H9 (cell line): ENCODE measurements at regions not wholly inside any gene's neighbourhood (a gene's known extent, or its start where the extent isn't known, plus 50 kb on each side); places are given as distances from the start of the nearest gene placed in this dataset.

Source experiments
- DNase-seq: peaks from one replicate; pipeline ENCODE4 v3.0.0-alpha.2; 2017
- H2AFZ ChIP-seq: one replicate; pipeline ENCODE4 v1.6.1; 2013; ENCODE audit warnings: mild to moderate bottlenecking, low read length, control low read depth, moderate library complexity
- H2AK5ac ChIP-seq: 2 replicates; pipeline ENCODE4 v1.6.1; 2013; ENCODE audit warnings: low read length, control low read depth, mixed read lengths; ENCODE audit not compliant: insufficient read length
- H2BK120ac ChIP-seq: one replicate; pipeline ENCODE4 v1.6.1; 2013; ENCODE audit warnings: low read depth, mild to moderate bottlenecking, low read length, control low read depth, inconsistent platforms; ENCODE audit not compliant: poor library complexity, severe bottlenecking
- H2BK12ac ChIP-seq: 2 replicates; pipeline ENCODE4 v1.6.1; 2013; ENCODE audit warnings: low read length, control low read depth, mixed read lengths, low read depth; ENCODE audit not compliant: insufficient read length
- H2BK15ac ChIP-seq: 2 replicates; pipeline ENCODE4 v1.6.1; 2013; ENCODE audit warnings: low read depth, low read length, control low read depth
- H2BK20ac ChIP-seq: one replicate; pipeline ENCODE4 v1.6.1; 2013; ENCODE audit warnings: low read depth, mild to moderate bottlenecking, low read length, control low read depth, inconsistent platforms; ENCODE audit not compliant: poor library complexity, severe bottlenecking
- H2BK5ac ChIP-seq: 2 replicates; pipeline ENCODE4 v1.6.1; 2013; ENCODE audit warnings: low read length, control low read depth, mixed read lengths; ENCODE audit not compliant: insufficient read length
- H3K14ac ChIP-seq: 2 replicates; pipeline ENCODE4 v1.6.1; 2013; ENCODE audit warnings: low read length, control low read depth; ENCODE audit not compliant: insufficient read depth
- H3K18ac ChIP-seq: 2 replicates; pipeline ENCODE4 v1.6.1; 2013; ENCODE audit warnings: low read depth, mild to moderate bottlenecking, mixed read lengths, low read length, control low read depth; ENCODE audit not compliant: insufficient read length
- H3K23ac ChIP-seq: 2 replicates; pipeline ENCODE4 v1.6.1; 2013; ENCODE audit warnings: low read length, control low read depth, mixed read lengths, low read depth; ENCODE audit not compliant: insufficient read length
- H3K23me2 ChIP-seq: 2 replicates; pipeline ENCODE4 v1.6.1; 2013; ENCODE audit warnings: low read depth, mild to moderate bottlenecking, mixed read lengths, low read length, control low read depth; ENCODE audit not compliant: insufficient read length, poor library complexity, severe bottlenecking
- H3K27ac ChIP-seq: 2 replicates; pipeline ENCODE4 v1.5.1; 2013; ENCODE audit warnings: low read length, control low read depth, mixed read lengths, low read depth; ENCODE audit not compliant: insufficient read length
- H3K27me3 ChIP-seq: 2 replicates; pipeline ENCODE4 v1.6.1; 2013; ENCODE audit warnings: low read length, control low read depth, inconsistent platforms; ENCODE audit not compliant: insufficient read depth
- H3K4ac ChIP-seq: 2 replicates; pipeline ENCODE4 v1.6.1; 2013; ENCODE audit warnings: low read depth, mild to moderate bottlenecking, control low read depth, inconsistent platforms, low read length, moderate library complexity
- H3K4me1 ChIP-seq: 2 replicates; pipeline ENCODE4 v1.6.1; 2013; ENCODE audit warnings: low read length, control low read depth, inconsistent platforms; ENCODE audit not compliant: insufficient read depth
- H3K4me2 ChIP-seq: 2 replicates; pipeline ENCODE4 v1.6.1; 2013; ENCODE audit warnings: low read length, control low read depth, mixed read lengths; ENCODE audit not compliant: insufficient read length, insufficient read depth
- H3K56ac ChIP-seq: 2 replicates; pipeline ENCODE4 v1.6.1; 2013; ENCODE audit warnings: low read depth, mild to moderate bottlenecking, mixed read lengths, low read length, control low read depth; ENCODE audit not compliant: insufficient read length
- H3K79me1 ChIP-seq: 2 replicates; pipeline ENCODE4 v1.6.1; 2013; ENCODE audit warnings: low read depth, mild to moderate bottlenecking, moderate library complexity, low read length, control low read depth, inconsistent platforms; ENCODE audit not compliant: insufficient read depth, poor library complexity, severe bottlenecking
- H3K79me2 ChIP-seq: 2 replicates; pipeline ENCODE4 v1.6.1; 2013; ENCODE audit warnings: low read length, control low read depth, inconsistent platforms; ENCODE audit not compliant: insufficient read depth
- H3K9ac ChIP-seq: 2 replicates; pipeline ENCODE4 v1.6.1; 2013; ENCODE audit warnings: low read length, control low read depth, mixed read lengths; ENCODE audit not compliant: insufficient read length; ENCODE audit errors: extremely low read depth
- H3K9me3 ChIP-seq: one replicate; pipeline ENCODE4 v1.6.1; 2013; ENCODE audit warnings: low read depth, low read length, inconsistent platforms; ENCODE audit not compliant: control insufficient read depth
- H3T11ph ChIP-seq: one replicate; pipeline ENCODE4 v1.6.1; 2013; ENCODE audit warnings: mild to moderate bottlenecking, low read length, control low read depth, inconsistent platforms
- H4K20me1 ChIP-seq: one replicate; pipeline ENCODE4 v1.6.1; 2013; ENCODE audit not compliant: control insufficient read depth, insufficient read length, insufficient read depth
- H4K5ac ChIP-seq: 2 replicates; pipeline ENCODE4 v1.6.1; 2013; ENCODE audit warnings: low read depth, mild to moderate bottlenecking, mixed read lengths, low read length, control low read depth; ENCODE audit not compliant: insufficient read length
- H4K8ac ChIP-seq: replicated peaks from 2 replicates; pipeline ENCODE4 v1.6.1; 2013; ENCODE audit warnings: low read length, control low read depth, mixed read lengths, low read depth; ENCODE audit not compliant: insufficient read length
- H4K91ac ChIP-seq: 2 replicates; pipeline ENCODE4 v1.6.1; 2013; ENCODE audit warnings: low read depth, mild to moderate bottlenecking, moderate library complexity, mixed read lengths, low read length, control low read depth; ENCODE audit not compliant: insufficient read length
- H3K27ac Mint-ChIP-seq, 3 experiments: 2 replicates in 2 of 3; 3 replicates in 1 of 3; pipeline ENCODE4 v1.8.0; 2020 to 2021; ENCODE audit warnings: mixed read lengths in 3 of 3, mild to moderate bottlenecking in 1 of 3, moderate library complexity in 1 of 3
- H3K27me3 Mint-ChIP-seq: 2 replicates; pipeline ENCODE4 v1.8.0; 2021; ENCODE audit warnings: low read depth, mild to moderate bottlenecking, moderate library complexity, mixed read lengths
- H3K36me3 Mint-ChIP-seq, 3 experiments: 2 replicates in 2 of 3; 3 replicates in 1 of 3; pipeline ENCODE4 v1.8.0; 2020 to 2021; ENCODE audit warnings: low read depth in 3 of 3, mixed read lengths in 3 of 3; ENCODE audit not compliant: insufficient read depth in 1 of 3
- H3K4me1 Mint-ChIP-seq, 2 experiments: 2 replicates each; pipeline ENCODE4 v1.8.0; 2020; ENCODE audit warnings: mixed read lengths in 2 of 2
- H3K4me3 Mint-ChIP-seq, 2 experiments: 2 replicates in 1 of 2; 3 replicates in 1 of 2; pipeline ENCODE4 v1.8.0; 2020 to 2021; ENCODE audit warnings: mild to moderate bottlenecking in 2 of 2, mixed read lengths in 2 of 2, moderate library complexity in 1 of 2
- H3K9me3 Mint-ChIP-seq, 2 experiments: 2 replicates in 1 of 2; 3 replicates in 1 of 2; pipeline ENCODE4 v1.8.0; 2020; ENCODE audit warnings: mild to moderate bottlenecking in 2 of 2, mixed read lengths in 2 of 2, moderate library complexity in 1 of 2
- WGBS: extraction: QIAGEN DNeasy Blood & Tissue Kit; methylation state at CpG from one replicate; pipeline ENCODE4 v1.1.7; 2013; ENCODE audit warnings: missing lambda C conversion rate, low lambda C conversion rate, mixed read lengths; ENCODE audit not compliant: insufficient read length; ENCODE audit errors: extremely low coverage; 5-methylcytosine and 5-hydroxymethylcytosine counted together
- TF ChIP-seq, protein P1 (sequence below): fragments of 200-600 bp; sonication (generic); conservative IDR thresholded peaks from 3 replicates; pipeline ENCODE4 v1.8.0; 2021; ENCODE audit warnings: antibody characterized with exemption, mild to moderate bottlenecking

DNA sequence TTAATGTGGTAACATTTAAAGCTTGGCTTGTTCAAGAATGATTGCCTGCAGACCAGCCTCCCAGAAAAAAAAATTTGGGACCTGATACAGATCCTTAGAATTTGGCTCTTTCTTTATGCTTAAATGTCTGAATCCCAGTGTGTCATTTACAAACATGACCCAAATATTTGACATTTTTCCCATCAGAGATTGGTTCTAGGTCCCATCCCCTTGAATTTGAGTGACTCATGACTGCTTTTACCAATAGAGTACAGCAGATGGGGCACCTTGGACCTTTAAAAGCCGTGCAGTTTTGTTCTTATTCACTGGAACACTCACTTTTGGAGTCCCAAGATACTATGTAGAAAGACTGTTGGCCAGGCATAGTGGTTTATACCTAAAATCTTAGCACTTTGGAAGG lies 231.6 kb downstream of the ZIC1 start:
- H3K4me2 ChIP-seq: no peak overlapping the region
- Mint-ChIP-seq H3K36me3 (no peaks in the 10 kb centered on the region; a peak in 1 of 7 replicates), H3K4me3 (no peak overlapping the region), H3K4me1 (no peaks in the 10 kb centered on the region), H3K27ac (no peak overlapping the region), H3K9me3 (peaks cover 7% of the 10 kb centered on the region in 2 experiments; a peak in 3 of 5 replicates), H3K27me3 (no peaks in the 10 kb centered on the region)
- no peak overlapping the region for H3K18ac ChIP-seq
- H3K23me2 ChIP-seq: no peaks in the 10 kb centered on the region
- no peak overlapping the region for H3K4ac ChIP-seq
- no peaks in the 10 kb centered on the region for H3K9me3 ChIP-seq
- no peak overlapping the region for H2BK15ac ChIP-seq
- TF ChIP-seq, protein P1, sequence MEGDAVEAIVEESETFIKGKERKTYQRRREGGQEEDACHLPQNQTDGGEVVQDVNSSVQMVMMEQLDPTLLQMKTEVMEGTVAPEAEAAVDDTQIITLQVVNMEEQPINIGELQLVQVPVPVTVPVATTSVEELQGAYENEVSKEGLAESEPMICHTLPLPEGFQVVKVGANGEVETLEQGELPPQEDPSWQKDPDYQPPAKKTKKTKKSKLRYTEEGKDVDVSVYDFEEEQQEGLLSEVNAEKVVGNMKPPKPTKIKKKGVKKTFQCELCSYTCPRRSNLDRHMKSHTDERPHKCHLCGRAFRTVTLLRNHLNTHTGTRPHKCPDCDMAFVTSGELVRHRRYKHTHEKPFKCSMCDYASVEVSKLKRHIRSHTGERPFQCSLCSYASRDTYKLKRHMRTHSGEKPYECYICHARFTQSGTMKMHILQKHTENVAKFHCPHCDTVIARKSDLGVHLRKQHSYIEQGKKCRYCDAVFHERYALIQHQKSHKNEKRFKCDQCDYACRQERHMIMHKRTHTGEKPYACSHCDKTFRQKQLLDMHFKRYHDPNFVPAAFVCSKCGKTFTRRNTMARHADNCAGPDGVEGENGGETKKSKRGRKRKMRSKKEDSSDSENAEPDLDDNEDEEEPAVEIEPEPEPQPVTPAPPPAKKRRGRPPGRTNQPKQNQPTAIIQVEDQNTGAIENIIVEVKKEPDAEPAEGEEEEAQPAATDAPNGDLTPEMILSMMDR: no peak
- H3K79me2 ChIP-seq: no peaks in the 10 kb centered on the region
- DNase-seq: no peak
- no CpG with 5 or more reads among the region's 1 CpG for WGBS
- no peak overlapping the region for H3K23ac ChIP-seq
- no peak overlapping the region for H3K9ac ChIP-seq
- no peak overlapping the region for H4K8ac ChIP-seq
- H4K20me1 ChIP-seq: no peaks in the 10 kb centered on the region
- H3K56ac ChIP-seq: no peak overlapping the region
- no peak overlapping the region for H3K27ac ChIP-seq
- no peaks in the 10 kb centered on the region for H3K4me1 ChIP-seq
- H3K27me3 ChIP-seq: no peaks in the 10 kb centered on the region
- no peak overlapping the region for H2BK20ac ChIP-seq
- H3K14ac ChIP-seq: no peak overlapping the region
- no peak overlapping the region for H4K5ac ChIP-seq
- H4K91ac ChIP-seq: no peak overlapping the region
- no peaks in the 10 kb centered on the region for H3K79me1 ChIP-seq
- no peak overlapping the region for H2BK120ac ChIP-seq
- H2BK12ac ChIP-seq: no peak overlapping the region
- H2BK5ac ChIP-seq: no peak overlapping the region
- H2AFZ ChIP-seq: no peak overlapping the region
- H2AK5ac ChIP-seq: no peak overlapping the region
- H3T11ph ChIP-seq: no peak overlapping the region
